ENCODE measurements at regions not wholly inside any gene's neighbourhood (a gene's known extent, or its start where the extent isn't known, plus 50 kb on each side); places are given as distances from the start of the nearest gene placed in this dataset.

DNA sequence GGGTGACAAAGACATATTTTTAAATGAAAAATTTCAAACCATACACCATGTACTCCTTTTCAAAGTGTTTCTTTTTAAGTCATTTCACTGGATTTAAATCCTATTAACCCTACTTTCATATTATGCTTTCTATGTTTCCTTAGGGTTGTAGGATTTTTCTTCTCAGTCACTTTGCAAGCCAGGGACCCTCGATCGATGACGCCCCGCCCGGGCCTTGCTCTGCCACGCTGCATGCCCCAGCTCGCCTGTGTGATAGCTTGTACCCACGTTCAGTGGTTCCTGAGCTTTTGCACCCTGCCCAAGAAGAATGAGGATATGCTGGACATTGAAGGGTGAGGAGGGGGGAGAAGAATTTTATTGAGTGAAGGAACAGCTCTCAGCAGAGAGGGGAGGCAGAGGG is 568.0 kb downstream of the TRIB2 start:
- TF ChIP-seq, protein P1, sequence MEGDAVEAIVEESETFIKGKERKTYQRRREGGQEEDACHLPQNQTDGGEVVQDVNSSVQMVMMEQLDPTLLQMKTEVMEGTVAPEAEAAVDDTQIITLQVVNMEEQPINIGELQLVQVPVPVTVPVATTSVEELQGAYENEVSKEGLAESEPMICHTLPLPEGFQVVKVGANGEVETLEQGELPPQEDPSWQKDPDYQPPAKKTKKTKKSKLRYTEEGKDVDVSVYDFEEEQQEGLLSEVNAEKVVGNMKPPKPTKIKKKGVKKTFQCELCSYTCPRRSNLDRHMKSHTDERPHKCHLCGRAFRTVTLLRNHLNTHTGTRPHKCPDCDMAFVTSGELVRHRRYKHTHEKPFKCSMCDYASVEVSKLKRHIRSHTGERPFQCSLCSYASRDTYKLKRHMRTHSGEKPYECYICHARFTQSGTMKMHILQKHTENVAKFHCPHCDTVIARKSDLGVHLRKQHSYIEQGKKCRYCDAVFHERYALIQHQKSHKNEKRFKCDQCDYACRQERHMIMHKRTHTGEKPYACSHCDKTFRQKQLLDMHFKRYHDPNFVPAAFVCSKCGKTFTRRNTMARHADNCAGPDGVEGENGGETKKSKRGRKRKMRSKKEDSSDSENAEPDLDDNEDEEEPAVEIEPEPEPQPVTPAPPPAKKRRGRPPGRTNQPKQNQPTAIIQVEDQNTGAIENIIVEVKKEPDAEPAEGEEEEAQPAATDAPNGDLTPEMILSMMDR (IDR thresholded peaks at IDR 0.05) = no peak
- TF ChIP-seq POLR2A (IDR thresholded peaks at IDR 0.05) = no peak

Data from right lobe of liver (tissue), 4 donors.